Keratinocyte (primary cell): ENCODE measurements at regions not wholly inside any gene's neighbourhood (a gene's known extent, or its start where the extent isn't known, plus 50 kb on each side); places are given as distances from the start of the nearest gene placed in this dataset.

ENCODE experiments used
- CTCF ChIP-seq, 3 experiments: IDR thresholded peaks in 1 of 3; conservative IDR thresholded peaks in 1 of 3; optimal IDR thresholded peaks in 1 of 3; 2 replicates in 2 of 3; 3 replicates in 1 of 3; pipeline versions ENCODE3 to v1.5.1; 2011; ENCODE audit warnings: low read length in 3 of 3, mild to moderate bottlenecking in 3 of 3, moderate library complexity in 2 of 3, control low read depth in 1 of 3, inconsistent platforms in 1 of 3; ENCODE audit not compliant: insufficient read depth in 2 of 3; ENCODE audit errors: extremely low read depth in 1 of 3
- EZH2 ChIP-seq: IDR thresholded peaks from one replicate; pipeline ENCODE4 v1.6.1; 2012; ENCODE audit warnings: inconsistent platforms, mild to moderate bottlenecking, low read length, moderate library complexity

- TF ChIP-seq CTCF (optimal IDR thresholded peaks at IDR 0.05 in 1 of 3, IDR thresholded peaks at IDR 0.05 in 1 of 3, conservative IDR thresholded peaks at IDR 0.05 in 1 of 3; ENCODE audit: extremely low read depth in 1 of 3, insufficient read depth in 2 of 3, low read length in 3 of 3) (no peak), EZH2 (no peak)
These were observed 163.5 kb upstream of the MSX2 start for GRCh38 chr5:174560861-174561260.
